T-helper 1 cell treated with Interleukin-12 subunit alpha and Interleukin-12 subunit beta and Interleukin-4 antibody, amounts not matched to agents 30 μg/mL and 1 μg/mL, for 36 hours (primary cell): ENCODE measurements at regions not wholly inside any gene's neighbourhood (a gene's known extent, or its start where the extent isn't known, plus 50 kb on each side); places are given as distances from the start of the nearest gene placed in this dataset.

Experiments used
- H3K27ac Mint-ChIP-seq: one replicate; pipeline ENCODE4 v1.8.0; 2021; ENCODE audit warnings: mild to moderate bottlenecking, mixed read lengths
- H3K27me3 Mint-ChIP-seq: one replicate; pipeline ENCODE4 v1.8.0; 2021; ENCODE audit warnings: low read depth, mixed read lengths
- H3K36me3 Mint-ChIP-seq: one replicate; pipeline ENCODE4 v1.8.0; 2021; ENCODE audit warnings: low read depth, mixed read lengths
- H3K4me1 Mint-ChIP-seq: one replicate; pipeline ENCODE4 v1.8.0; 2021; ENCODE audit warnings: low read depth, mixed read lengths
- H3K4me3 Mint-ChIP-seq: one replicate; pipeline ENCODE4 v1.8.0; 2021; ENCODE audit warnings: mild to moderate bottlenecking, moderate library complexity, mixed read lengths
- H3K9me3 Mint-ChIP-seq: one replicate; pipeline ENCODE4 v1.8.0; 2021; ENCODE audit warnings: mixed read lengths

GRCh38 chr10:61175316-61175715, 231.3 kb upstream of the RHOBTB1 start:
- no peak overlapping the region for H3K4me3 Mint-ChIP-seq
- peaks cover 5% of the 10 kb centered on the region for H3K27me3 Mint-ChIP-seq
- no peaks in the 10 kb centered on the region for H3K9me3 Mint-ChIP-seq
- no peak overlapping the region for H3K27ac Mint-ChIP-seq
- H3K36me3 Mint-ChIP-seq, result no peaks in the 10 kb centered on the region
- H3K4me1 Mint-ChIP-seq, result no peaks in the 10 kb centered on the region

DNA sequence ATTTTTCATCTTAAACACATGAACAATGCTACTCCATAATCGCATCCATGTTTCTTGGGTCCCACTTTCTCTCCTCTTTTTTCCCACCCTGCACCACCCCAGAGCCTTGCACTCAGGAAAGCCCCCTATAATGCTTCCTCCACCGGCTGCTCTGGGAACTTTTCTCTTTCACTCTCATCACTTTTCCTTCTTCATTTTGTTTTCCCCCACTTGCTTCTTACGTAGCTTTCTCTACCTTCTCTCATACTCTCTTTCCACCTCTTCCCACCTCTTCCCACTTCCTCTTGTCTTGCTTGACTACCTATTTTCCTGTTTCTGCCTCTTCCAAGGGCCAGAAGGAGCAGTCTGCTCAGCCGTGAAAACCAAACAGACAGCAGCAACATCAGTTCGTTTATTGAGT, 229.5 kb upstream of the RHOBTB1 start:
- Mint-ChIP-seq H3K4me1 (no peaks in the 10 kb centered on the region), H3K36me3 (no peaks in the 10 kb centered on the region), H3K27ac (no peak overlapping the region), H3K4me3 (no peak overlapping the region), H3K9me3 (no peaks in the 10 kb centered on the region), H3K27me3 (peaks cover 5% of the 10 kb centered on the region)

- H3K36me3 Mint-ChIP-seq, result no peaks in the 10 kb centered on the region
- H3K4me1 Mint-ChIP-seq, result no peaks in the 10 kb centered on the region
- H3K4me3 Mint-ChIP-seq, result no peak overlapping the region
- H3K9me3 Mint-ChIP-seq, result no peaks in the 10 kb centered on the region
- H3K27me3 Mint-ChIP-seq, result no peaks in the 10 kb centered on the region
- H3K27ac Mint-ChIP-seq, result no peak overlapping the region
These were observed 228.4 kb upstream of the RHOBTB1 start for GRCh38 chr10:61172182-61172926.

DNA sequence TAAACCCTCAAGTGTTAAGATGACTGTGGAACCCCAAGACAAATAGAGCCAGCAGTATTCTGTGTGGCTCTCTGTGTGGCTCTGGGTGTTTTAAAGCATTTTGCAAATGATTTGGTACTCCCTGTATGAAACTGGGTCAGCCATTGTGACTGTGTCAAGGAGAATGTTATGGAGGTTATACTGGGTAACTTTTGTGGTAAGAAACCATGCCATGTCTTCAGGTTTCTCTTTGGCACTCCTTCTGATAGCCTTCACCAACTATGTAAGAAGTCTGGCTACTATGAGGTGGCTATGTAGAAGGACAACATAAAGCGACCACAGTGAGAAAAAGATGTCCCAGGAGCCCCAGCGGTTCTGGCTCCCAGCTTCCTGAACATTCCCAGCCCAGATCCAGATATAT, 226.6 kb upstream of the RHOBTB1 start:
- no peaks in the 10 kb centered on the region for H3K9me3 Mint-ChIP-seq
- H3K4me3 Mint-ChIP-seq, result no peak overlapping the region
- H3K27me3 Mint-ChIP-seq, result no peaks in the 10 kb centered on the region
- no peak overlapping the region for H3K27ac Mint-ChIP-seq
- H3K36me3 Mint-ChIP-seq, result no peaks in the 10 kb centered on the region
- H3K4me1 Mint-ChIP-seq, result no peaks in the 10 kb centered on the region

DNA sequence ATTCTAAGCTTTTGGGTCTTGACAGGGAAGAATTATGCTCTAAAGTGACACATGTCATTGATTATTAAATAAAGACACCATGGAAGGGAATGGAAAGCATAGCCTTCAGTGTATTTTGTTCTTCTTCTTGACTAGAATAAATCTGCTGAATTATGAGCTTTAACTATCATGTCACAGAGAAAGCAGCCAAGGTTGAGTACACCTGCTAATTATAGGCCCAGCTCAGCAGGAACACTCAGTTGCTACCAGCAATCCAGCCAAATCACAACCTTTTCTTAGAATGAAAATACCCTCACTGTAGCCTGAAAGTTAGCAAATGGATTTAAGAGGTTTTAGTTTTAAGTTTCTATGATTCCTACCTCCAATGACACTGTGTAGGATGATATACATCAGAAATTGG, 225.3 kb upstream of the RHOBTB1 start:
- no peak overlapping the region for H3K4me3 Mint-ChIP-seq
- H3K27ac Mint-ChIP-seq, result no peak overlapping the region
- no peaks in the 10 kb centered on the region for H3K27me3 Mint-ChIP-seq
- H3K4me1 Mint-ChIP-seq, result no peaks in the 10 kb centered on the region
- H3K36me3 Mint-ChIP-seq, result no peaks in the 10 kb centered on the region
- H3K9me3 Mint-ChIP-seq, result no peaks in the 10 kb centered on the region

GRCh38 chr10:61166489-61166888, 222.5 kb upstream of the RHOBTB1 start:
- Mint-ChIP-seq H3K27ac (no peak overlapping the region), H3K36me3 (no peaks in the 10 kb centered on the region), H3K9me3 (no peaks in the 10 kb centered on the region), H3K4me3 (no peak overlapping the region), H3K27me3 (no peaks in the 10 kb centered on the region), H3K4me1 (no peaks in the 10 kb centered on the region)

DNA sequence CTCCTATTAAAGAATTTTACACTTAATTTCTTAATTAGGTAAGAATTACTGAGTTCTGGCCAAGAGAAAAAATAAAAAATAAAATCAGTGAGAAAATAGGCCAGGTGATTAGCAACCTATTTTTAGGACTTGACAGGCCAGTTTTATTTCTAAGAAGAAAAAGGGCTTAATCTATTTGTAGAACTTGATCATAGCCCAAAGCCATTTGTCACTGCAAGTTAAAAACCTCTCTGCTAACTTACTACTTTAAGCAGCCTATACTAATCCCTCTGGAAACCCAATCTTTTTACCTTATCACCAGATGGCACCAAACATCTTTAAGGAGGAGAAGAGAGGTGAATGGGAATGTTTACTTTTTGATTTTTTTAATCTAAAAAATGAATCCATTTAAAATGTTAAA, 222.1 kb upstream of the RHOBTB1 start:
- Mint-ChIP-seq H3K27me3 (no peaks in the 10 kb centered on the region), H3K4me3 (no peak overlapping the region), H3K36me3 (no peaks in the 10 kb centered on the region), H3K27ac (no peak overlapping the region), H3K9me3 (no peaks in the 10 kb centered on the region), H3K4me1 (no peaks in the 10 kb centered on the region)

- Mint-ChIP-seq H3K4me3 (no peak overlapping the region), H3K27ac (no peak overlapping the region), H3K36me3 (no peaks in the 10 kb centered on the region), H3K27me3 (no peaks in the 10 kb centered on the region), H3K4me1 (no peaks in the 10 kb centered on the region), H3K9me3 (no peaks in the 10 kb centered on the region)
These were observed 220.6 kb upstream of the RHOBTB1 start for GRCh38 chr10:61164458-61165160.

- Mint-ChIP-seq H3K4me3 (no peak overlapping the region), H3K27me3 (no peaks in the 10 kb centered on the region), H3K9me3 (no peaks in the 10 kb centered on the region), H3K27ac (no peak overlapping the region), H3K36me3 (no peaks in the 10 kb centered on the region), H3K4me1 (no peaks in the 10 kb centered on the region)
These were observed 219.4 kb upstream of the RHOBTB1 start for GRCh38 chr10:61163403-61163802.

DNA sequence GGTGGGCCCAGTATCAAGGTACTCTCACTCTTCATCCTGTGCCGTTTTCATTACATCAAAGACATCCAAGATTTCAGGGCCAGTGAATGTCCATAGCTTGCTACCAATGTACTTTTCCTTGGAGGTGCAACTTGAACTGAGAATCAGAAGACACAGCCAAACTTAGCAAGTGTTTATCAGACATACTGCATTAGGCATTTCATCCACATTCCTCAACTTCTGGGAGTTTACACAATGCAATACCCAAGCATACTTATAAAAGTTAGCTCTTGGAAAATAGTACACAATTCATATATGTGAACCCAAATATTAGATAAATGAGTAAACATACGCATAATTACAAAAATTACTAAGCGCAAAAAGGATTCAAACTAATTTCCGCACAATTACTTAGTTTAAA, 216.3 kb upstream of the RHOBTB1 start:
- Mint-ChIP-seq H3K9me3 (no peaks in the 10 kb centered on the region), H3K27ac (no peak overlapping the region), H3K4me1 (no peaks in the 10 kb centered on the region), H3K4me3 (no peak overlapping the region), H3K36me3 (no peaks in the 10 kb centered on the region), H3K27me3 (no peaks in the 10 kb centered on the region)

DNA sequence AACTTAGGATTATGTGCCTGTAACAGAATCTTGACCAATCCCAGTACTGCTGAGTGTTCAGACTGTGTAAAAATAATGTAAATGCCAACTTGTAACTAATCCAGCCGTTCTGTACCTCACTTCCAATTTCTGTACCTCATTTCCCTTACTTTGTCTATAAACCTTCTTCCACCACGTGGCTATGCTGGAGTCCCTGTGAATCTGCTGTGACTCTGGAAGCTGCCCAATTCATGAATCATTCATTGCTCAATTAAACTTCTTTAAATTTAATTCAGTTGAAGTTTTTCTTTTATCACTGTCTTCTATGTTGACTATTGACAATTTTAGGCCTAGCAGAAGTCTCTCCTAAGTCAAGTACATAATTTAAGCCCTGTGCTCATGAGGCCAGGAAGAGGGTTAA, 215.3 kb upstream of the RHOBTB1 start:
- Mint-ChIP-seq H3K36me3 (no peaks in the 10 kb centered on the region), H3K4me1 (no peaks in the 10 kb centered on the region), H3K27ac (no peak overlapping the region), H3K4me3 (no peak overlapping the region), H3K9me3 (no peaks in the 10 kb centered on the region), H3K27me3 (no peaks in the 10 kb centered on the region)

DNA sequence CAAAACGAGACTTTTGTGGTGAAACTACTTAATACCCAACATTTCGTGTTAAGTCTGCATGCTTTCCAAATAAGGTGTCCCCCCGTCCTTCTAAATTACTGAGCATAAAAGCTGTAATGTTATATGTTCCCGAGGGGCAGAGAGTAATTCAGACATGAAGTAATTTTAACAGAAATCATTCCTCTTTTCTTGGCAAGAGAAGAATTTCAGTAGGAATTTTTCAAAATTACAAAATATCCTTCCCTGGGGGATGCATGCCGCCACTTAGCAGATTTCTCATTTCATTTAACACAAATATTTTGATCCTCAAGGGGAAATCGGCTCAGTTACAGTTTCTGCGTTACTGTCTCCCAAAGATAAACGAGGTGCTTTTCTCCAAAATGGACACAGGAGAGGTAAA, 213.2 kb upstream of the RHOBTB1 start:
- H3K36me3 Mint-ChIP-seq, result no peaks in the 10 kb centered on the region
- no peak overlapping the region for H3K4me3 Mint-ChIP-seq
- no peaks in the 10 kb centered on the region for H3K27me3 Mint-ChIP-seq
- no peaks in the 10 kb centered on the region for H3K9me3 Mint-ChIP-seq
- no peak overlapping the region for H3K27ac Mint-ChIP-seq
- H3K4me1 Mint-ChIP-seq, result no peaks in the 10 kb centered on the region

DNA sequence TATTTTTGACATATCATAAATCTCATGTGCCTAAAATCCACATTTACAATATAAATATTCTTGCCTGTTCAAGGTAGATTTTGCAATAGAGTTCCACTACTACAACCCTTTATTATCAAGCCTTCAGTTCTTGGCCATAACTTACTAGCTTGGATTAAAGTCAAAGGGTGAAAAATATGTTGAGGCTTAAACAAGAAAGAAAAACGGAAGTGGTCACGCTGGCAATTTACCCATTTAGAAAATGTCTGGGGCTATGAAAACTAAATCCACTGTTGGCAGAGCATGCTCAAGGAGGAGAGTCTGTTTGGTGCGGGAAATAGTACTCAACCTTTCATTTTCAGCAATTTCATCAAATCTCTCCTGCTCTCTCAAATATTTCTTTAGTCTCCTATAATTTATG, 209.8 kb upstream of the RHOBTB1 start:
- no peaks in the 10 kb centered on the region for H3K36me3 Mint-ChIP-seq
- no peaks in the 10 kb centered on the region for H3K27me3 Mint-ChIP-seq
- H3K4me1 Mint-ChIP-seq, result no peaks in the 10 kb centered on the region
- no peak overlapping the region for H3K4me3 Mint-ChIP-seq
- no peaks in the 10 kb centered on the region for H3K9me3 Mint-ChIP-seq
- no peak overlapping the region for H3K27ac Mint-ChIP-seq

DNA sequence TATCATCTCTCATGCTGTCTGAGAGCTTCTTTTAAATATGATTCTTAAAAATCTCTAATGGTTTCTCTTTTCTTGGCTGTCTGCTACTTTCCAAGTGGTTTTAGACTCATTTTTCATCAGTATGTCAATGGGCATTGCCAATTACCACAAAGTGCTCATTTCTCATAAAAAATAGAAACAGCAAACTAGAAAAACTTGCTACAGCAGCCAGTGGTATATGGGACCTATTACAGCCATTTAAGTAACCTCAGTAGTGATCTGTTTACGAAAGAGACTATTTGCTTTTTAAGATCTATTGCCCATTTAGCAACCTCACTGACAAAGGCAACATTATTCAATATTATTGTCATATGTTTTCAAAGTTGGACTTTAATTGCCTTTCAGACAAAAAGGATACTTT, 207.1 kb upstream of the RHOBTB1 start:
- Mint-ChIP-seq H3K27me3 (peaks cover 5% of the 10 kb centered on the region), H3K4me1 (no peaks in the 10 kb centered on the region), H3K27ac (no peak overlapping the region), H3K4me3 (no peak overlapping the region), H3K36me3 (no peaks in the 10 kb centered on the region), H3K9me3 (no peaks in the 10 kb centered on the region)

GRCh38 chr10:61148451-61148850, 204.5 kb upstream of the RHOBTB1 start:
- Mint-ChIP-seq H3K27ac (no peak overlapping the region), H3K4me1 (no peaks in the 10 kb centered on the region), H3K27me3 (peaks cover 9% of the 10 kb centered on the region), H3K9me3 (no peaks in the 10 kb centered on the region), H3K36me3 (no peaks in the 10 kb centered on the region), H3K4me3 (no peak overlapping the region)
